Chondrocyte (in vitro differentiated cells): ENCODE measurements at regions not wholly inside any gene's neighbourhood (a gene's known extent, or its start where the extent isn't known, plus 50 kb on each side); places are given as distances from the start of the nearest gene placed in this dataset.
A peak's percentile ranks its signal among the peaks of the same experiment; 100 is the strongest.

Source experiments
- DNase-seq: peaks from one replicate; pipeline ENCODE4 v3.0.0; 2021; ENCODE audit warnings: mixed read lengths, low spot score
- H3K27ac Mint-ChIP-seq: one replicate; pipeline ENCODE4 v1.8.0; 2021; ENCODE audit warnings: mild to moderate bottlenecking, moderate library complexity, mixed read lengths; ENCODE audit not compliant: unreplicated experiment
- H3K27me3 Mint-ChIP-seq: 2 replicates; pipeline ENCODE4 v1.8.0; 2021; ENCODE audit warnings: low read depth, mixed read lengths
- H3K36me3 Mint-ChIP-seq: 2 replicates; pipeline ENCODE4 v1.8.0; 2021; ENCODE audit warnings: low read depth, mixed read lengths
- H3K4me1 Mint-ChIP-seq: 2 replicates; pipeline ENCODE4 v1.8.0; 2021; ENCODE audit warnings: low read depth, mild to moderate bottlenecking, mixed read lengths
- H3K4me3 Mint-ChIP-seq: one replicate; pipeline ENCODE4 v1.8.0; 2021; ENCODE audit warnings: mild to moderate bottlenecking, moderate library complexity, mixed read lengths; ENCODE audit not compliant: unreplicated experiment
- H3K9me3 Mint-ChIP-seq: 2 replicates; pipeline ENCODE4 v1.8.0; 2021; ENCODE audit warnings: low read depth, mixed read lengths
- TF ChIP-seq, protein P1 (sequence below): fragments of 200-600 bp; sonication (generic); IDR thresholded peaks from 2 replicates; pipeline ENCODE4 v1.5.0; 2021; ENCODE audit warnings: antibody characterized with exemption, mild to moderate bottlenecking, moderate library complexity

DNA sequence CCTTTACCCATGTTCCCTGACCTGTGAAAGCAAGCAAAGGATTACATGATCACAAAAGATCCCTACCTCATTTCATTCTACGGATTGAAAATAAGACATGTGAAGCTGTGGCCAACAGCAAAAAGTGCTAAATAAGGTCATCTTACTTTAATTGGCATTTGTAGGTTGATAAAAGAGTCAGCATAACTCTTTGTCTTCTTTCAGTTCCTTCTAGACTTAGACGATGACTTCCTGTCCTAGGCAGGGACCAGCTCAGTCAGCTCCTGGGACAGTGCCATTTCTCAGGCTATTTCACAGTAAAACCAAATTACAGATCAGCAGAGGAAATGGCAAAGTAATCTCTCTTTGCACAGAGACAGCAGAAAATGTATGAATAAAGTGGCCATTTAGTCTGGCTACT is 480.7 kb downstream of the RFPL4B start:
- H3K4me3 Mint-ChIP-seq = no peak overlapping the region
- H3K27me3 Mint-ChIP-seq = no peaks in the 10 kb centered on the region
- peaks cover 11% of the 10 kb centered on the region for H3K4me1 Mint-ChIP-seq
- H3K9me3 Mint-ChIP-seq = no peaks in the 10 kb centered on the region
- no peak for DNase-seq
- TF ChIP-seq, protein P1, sequence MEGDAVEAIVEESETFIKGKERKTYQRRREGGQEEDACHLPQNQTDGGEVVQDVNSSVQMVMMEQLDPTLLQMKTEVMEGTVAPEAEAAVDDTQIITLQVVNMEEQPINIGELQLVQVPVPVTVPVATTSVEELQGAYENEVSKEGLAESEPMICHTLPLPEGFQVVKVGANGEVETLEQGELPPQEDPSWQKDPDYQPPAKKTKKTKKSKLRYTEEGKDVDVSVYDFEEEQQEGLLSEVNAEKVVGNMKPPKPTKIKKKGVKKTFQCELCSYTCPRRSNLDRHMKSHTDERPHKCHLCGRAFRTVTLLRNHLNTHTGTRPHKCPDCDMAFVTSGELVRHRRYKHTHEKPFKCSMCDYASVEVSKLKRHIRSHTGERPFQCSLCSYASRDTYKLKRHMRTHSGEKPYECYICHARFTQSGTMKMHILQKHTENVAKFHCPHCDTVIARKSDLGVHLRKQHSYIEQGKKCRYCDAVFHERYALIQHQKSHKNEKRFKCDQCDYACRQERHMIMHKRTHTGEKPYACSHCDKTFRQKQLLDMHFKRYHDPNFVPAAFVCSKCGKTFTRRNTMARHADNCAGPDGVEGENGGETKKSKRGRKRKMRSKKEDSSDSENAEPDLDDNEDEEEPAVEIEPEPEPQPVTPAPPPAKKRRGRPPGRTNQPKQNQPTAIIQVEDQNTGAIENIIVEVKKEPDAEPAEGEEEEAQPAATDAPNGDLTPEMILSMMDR = no peak
- H3K36me3 Mint-ChIP-seq = no peaks in the 10 kb centered on the region
- peak overlapping the region; percentile 15 for H3K27ac Mint-ChIP-seq

DNA sequence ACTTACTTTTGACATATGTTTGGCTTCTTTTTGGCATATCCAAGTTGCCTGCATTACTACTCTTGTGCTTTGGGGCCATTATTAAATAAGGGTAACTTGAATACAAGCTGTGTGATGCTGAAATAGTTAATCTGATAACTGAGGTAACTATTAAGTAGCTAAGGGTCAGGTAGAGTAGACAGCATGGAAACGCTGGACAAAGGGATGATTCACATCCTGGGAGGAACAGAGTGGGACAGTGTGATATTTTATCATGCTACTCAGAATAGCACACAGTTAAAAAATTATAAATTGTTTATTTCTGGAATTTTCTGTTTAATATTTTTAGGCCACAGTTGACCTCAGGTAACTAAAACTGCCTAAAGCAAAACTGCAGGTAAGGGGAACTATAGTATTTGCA is 483.9 kb downstream of the RFPL4B start:
- Mint-ChIP-seq H3K4me3 (no peak overlapping the region), H3K27ac (no peak overlapping the region), H3K27me3 (no peaks in the 10 kb centered on the region), H3K36me3 (no peaks in the 10 kb centered on the region), H3K4me1 (peaks cover 18% of the 10 kb centered on the region), H3K9me3 (no peaks in the 10 kb centered on the region)
- DNase-seq = no peak
- TF ChIP-seq, protein P1 = no peak

DNA sequence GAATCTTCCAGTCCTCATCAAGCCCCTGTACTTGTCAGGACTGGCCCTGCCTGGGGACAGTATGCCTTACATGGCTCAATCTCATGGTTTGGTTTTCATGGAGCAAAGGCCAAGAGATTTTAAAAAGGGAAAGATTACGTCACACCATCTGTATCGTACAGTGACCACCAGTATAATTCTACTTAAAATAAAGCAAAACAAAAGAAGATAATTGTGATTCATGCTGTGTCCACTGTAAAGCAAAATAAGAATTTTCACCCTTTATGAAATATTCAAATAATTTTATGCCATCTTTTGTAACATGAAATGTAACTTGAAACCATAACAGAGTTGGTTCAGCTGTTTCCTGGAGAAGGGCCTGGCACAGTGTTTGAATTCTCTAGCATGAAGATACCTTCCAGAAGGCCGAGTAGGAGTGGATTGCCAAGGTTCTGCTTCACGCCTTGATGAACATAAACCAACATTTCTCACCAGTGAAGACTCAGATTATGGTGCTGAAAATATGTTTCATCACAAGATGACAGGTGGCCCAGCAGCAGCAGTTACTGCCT is 486.5 kb downstream of the RFPL4B start:
- Mint-ChIP-seq H3K36me3 (no peaks in the 10 kb centered on the region), H3K9me3 (no peaks in the 10 kb centered on the region), H3K27me3 (no peaks in the 10 kb centered on the region), H3K27ac (no peak overlapping the region), H3K4me1 (peaks cover 10% of the 10 kb centered on the region), H3K4me3 (no peak overlapping the region)
- DNase-seq = no peak
- TF ChIP-seq, protein P1 = no peak

DNA sequence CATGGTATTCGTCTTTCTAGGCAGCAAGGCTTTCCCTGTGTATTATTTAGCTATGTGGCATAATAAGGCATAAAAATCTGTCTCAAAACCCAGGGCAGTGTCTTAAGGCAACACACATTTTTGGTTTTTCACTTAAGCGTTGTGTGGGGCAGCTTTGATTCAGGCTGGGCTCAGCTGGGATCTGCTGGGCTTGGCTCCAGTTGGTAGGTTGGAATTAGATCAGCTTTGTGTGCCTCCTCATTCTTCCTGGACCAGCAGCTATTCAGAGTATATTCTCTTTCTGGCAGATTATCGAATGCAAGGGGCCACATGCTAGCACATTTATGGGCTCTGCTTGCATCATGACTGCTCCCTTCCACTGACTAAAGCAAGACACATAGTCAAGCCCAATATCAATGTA is 487.9 kb downstream of the RFPL4B start:
- DNase-seq = no peak
- Mint-ChIP-seq H3K27ac (no peak overlapping the region), H3K36me3 (no peaks in the 10 kb centered on the region), H3K4me3 (no peak overlapping the region), H3K9me3 (no peaks in the 10 kb centered on the region), H3K27me3 (no peaks in the 10 kb centered on the region), H3K4me1 (peaks cover 24% of the 10 kb centered on the region)
- TF ChIP-seq, protein P1 = no peak

DNA sequence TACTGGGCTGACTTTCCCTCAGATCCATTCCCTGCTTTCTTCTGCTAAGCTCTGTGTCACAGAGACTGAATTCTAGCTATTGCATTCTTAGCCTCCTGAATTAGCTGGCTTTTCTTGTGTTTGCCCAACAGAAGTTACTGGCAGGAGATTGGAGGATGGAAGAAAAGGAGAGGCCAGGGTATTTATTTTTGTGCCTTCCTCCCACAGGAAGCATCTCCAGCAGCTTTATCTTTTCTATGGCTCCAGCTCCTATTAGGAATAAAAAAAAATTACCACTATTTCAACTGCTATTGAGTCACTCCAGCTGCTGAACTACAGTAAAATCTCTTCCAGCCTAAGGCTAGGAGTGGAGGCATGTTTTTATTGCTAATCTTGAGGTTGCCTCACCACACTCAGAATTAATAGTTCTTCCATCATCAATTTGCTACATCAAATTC is 492.4 kb downstream of the RFPL4B start:
- H3K36me3 Mint-ChIP-seq = no peaks in the 10 kb centered on the region
- TF ChIP-seq, protein P1 = no peak

More for the DNA sequence above, 492.4 kb downstream of the RFPL4B start:
- DNase-seq = no peak
- Mint-ChIP-seq H3K4me3 (no peak overlapping the region), H3K27ac (peak overlapping the region; percentile 1), H3K4me1 (peaks cover 19% of the 10 kb centered on the region), H3K9me3 (peaks cover 6% of the 10 kb centered on the region), H3K27me3 (no peaks in the 10 kb centered on the region)
